ENCODE measurements at regions not wholly inside any gene's neighbourhood (a gene's known extent, or its start where the extent isn't known, plus 50 kb on each side); places are given as distances from the start of the nearest gene placed in this dataset.

DNA sequence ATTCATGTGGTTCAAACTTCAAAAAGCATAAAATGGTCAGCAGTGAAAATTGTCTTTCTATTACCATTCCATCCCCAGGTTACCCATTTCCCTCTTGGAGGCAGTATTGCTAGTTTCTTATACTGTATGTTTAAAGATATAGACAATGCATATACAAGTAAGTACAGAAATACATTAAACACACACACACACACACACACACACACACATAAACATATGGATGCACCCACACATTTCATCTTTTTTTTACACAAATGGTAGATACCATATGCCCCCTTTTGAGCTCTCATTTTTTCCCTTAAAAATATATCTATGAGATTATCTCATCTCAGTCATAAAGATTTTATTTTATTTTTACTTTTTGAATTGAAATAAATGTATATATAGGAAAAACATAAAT, 79.7 kb downstream of the NEUROD6 start:
- Histone ChIP-seq H3K27me3 (no peaks in the 10 kb centered on the region), H3K27ac (no peak overlapping the region), H3K4me1 (no peaks in the 10 kb centered on the region), H3K36me3 (no peaks in the 10 kb centered on the region), H3K4me3 (no peak overlapping the region), H3K9me3 (no peaks in the 10 kb centered on the region)
- TF ChIP-seq, protein P1, sequence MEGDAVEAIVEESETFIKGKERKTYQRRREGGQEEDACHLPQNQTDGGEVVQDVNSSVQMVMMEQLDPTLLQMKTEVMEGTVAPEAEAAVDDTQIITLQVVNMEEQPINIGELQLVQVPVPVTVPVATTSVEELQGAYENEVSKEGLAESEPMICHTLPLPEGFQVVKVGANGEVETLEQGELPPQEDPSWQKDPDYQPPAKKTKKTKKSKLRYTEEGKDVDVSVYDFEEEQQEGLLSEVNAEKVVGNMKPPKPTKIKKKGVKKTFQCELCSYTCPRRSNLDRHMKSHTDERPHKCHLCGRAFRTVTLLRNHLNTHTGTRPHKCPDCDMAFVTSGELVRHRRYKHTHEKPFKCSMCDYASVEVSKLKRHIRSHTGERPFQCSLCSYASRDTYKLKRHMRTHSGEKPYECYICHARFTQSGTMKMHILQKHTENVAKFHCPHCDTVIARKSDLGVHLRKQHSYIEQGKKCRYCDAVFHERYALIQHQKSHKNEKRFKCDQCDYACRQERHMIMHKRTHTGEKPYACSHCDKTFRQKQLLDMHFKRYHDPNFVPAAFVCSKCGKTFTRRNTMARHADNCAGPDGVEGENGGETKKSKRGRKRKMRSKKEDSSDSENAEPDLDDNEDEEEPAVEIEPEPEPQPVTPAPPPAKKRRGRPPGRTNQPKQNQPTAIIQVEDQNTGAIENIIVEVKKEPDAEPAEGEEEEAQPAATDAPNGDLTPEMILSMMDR (IDR thresholded peaks at IDR 0.05): no peak
- intact Hi-C loops (cut with DNase I; ENCODE audit: low total_unique reads): no loop called here
- no peak for DNase-seq

DNA sequence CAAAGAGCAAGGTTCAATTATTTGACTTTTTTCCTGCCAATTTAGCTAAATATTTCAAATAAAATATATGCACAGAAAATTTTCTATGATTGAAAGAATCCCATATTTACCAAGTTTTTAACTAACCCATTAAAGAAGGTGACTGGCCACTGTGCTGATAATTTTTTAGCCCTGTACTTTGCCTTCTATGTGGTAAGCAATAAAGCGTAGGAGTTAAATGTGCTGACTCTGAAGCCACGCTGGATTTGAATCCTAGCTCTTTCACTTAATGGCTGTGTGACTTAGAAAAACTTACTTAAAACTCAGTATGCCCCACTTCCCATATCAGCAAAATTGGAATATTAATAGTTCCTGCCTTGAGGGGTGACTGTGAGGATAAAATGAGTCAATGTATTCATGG, 82.1 kb downstream of the NEUROD6 start:
- TF ChIP-seq, protein P1 (IDR thresholded peaks at IDR 0.05): no peak
- intact Hi-C loops (cut with DNase I; ENCODE audit: low total_unique reads): no loop called here
- Histone ChIP-seq H3K4me3 (no peak overlapping the region), H3K27me3 (no peaks in the 10 kb centered on the region), H3K36me3 (no peaks in the 10 kb centered on the region), H3K9me3 (no peaks in the 10 kb centered on the region), H3K27ac (no peak overlapping the region), H3K4me1 (no peaks in the 10 kb centered on the region)
- DNase-seq: no peak

DNA sequence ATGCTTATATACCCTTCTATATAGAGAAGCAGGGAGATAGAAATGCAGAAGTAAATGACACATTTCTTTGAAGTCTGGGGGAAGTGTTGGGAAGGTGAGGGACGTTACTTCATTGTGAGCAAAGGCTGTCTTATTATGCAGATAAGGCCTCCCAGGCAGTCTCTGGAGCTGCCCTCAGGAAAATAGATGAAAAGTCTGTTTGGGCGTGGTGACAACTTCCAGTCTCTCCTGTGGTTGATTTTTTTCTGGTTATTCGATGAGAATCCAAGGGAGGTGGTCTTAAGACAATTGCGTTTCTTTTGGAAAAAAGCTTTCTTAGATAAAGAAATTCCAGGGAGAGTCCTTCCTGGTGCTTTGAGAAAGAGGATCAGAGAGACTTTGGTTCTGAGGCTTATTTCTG, 84.0 kb downstream of the NEUROD6 start:
- Histone ChIP-seq H3K27me3 (no peaks in the 10 kb centered on the region), H3K36me3 (no peaks in the 10 kb centered on the region), H3K27ac (no peak overlapping the region), H3K4me1 (no peaks in the 10 kb centered on the region), H3K9me3 (no peaks in the 10 kb centered on the region), H3K4me3 (no peak overlapping the region)
- intact Hi-C loops (cut with DNase I; ENCODE audit: low total_unique reads): no loop called here
- no peak for DNase-seq
- TF ChIP-seq, protein P1 (IDR thresholded peaks at IDR 0.05): no peak

DNA sequence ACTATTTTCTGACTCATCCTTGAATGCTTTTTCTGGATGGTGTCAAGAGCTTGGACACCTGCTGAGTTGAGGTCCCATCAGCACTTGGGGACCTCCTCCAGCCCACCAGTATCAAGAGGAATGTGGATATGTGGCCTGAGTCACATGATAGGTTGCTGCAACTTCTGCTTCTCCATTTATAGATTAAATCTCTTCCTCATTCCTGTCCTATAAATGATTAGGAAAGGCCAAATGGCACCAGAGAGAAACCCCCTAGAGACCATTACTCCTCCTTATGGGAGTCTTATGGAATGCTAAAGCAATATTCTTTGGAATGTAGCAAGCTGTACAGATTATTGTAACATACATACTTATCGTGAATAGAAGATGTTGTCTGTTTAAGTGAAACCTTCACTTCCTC, 85.6 kb downstream of the NEUROD6 start:
- no peak for DNase-seq
- Histone ChIP-seq H3K4me1 (no peaks in the 10 kb centered on the region), H3K36me3 (no peaks in the 10 kb centered on the region), H3K9me3 (no peaks in the 10 kb centered on the region), H3K27ac (no peak overlapping the region), H3K27me3 (peaks cover 0 to 4% of the 10 kb centered on the region in 2 donors), H3K4me3 (no peak overlapping the region)
- intact Hi-C loops (cut with DNase I; ENCODE audit: low total_unique reads): no loop called here
- TF ChIP-seq, protein P1 (IDR thresholded peaks at IDR 0.05): no peak

DNA sequence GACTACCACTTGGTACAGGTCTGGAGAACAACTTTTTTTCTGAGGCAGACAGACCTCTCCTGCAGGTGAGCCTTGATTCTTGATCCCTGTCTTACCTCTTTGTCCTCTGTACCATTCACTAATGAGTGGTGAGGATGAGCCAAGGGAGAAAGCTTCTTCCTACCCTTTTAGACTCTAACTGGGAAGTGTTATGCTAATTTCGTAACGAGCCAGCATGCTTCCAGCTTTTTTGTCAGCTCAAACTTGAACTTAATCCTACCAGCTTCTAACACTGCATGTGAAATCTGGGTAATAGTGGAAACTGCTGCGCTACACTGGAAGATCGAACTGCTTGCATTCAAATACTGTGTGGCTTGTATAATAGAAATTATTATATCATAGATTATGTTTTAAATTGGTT, 87.0 kb downstream of the NEUROD6 start:
- no peaks in the 10 kb centered on the region for H3K9me3 ChIP-seq
- H3K4me3 ChIP-seq: no peak overlapping the region
- no peaks in the 10 kb centered on the region for H3K36me3 ChIP-seq
- TF ChIP-seq, protein P1 (IDR thresholded peaks at IDR 0.05): no peak
- DNase-seq: no peak
- peaks cover 0 to 4% of the 10 kb centered on the region in 2 donors for H3K27me3 ChIP-seq
- no peak overlapping the region for H3K27ac ChIP-seq
- intact Hi-C loops (cut with DNase I; ENCODE audit: low total_unique reads): no loop called here
- no peaks in the 10 kb centered on the region for H3K4me1 ChIP-seq

DNA sequence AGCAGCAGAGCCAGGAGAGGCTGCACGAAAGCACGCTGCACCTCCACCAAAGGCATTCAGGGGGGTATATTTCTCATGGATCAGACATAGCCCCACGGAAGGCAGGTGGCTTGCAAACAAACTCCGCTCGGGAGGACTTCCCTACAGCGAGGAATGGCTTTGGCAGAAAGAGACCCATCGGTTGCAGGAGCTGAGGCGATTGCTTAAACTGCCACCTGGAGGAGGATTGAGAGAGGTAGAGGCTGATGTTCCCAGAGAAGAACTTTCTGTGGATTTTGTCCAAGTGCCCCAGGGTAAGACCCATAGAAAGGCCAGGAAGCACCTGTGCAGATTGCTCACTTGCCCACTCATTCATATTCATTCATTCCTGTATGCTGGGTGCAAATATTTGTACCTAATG, 89.1 kb downstream of the NEUROD6 start:
- Histone ChIP-seq H3K4me1 (no peaks in the 10 kb centered on the region), H3K36me3 (no peaks in the 10 kb centered on the region), H3K4me3 (no peak overlapping the region), H3K27me3 (peaks cover 0 to 4% of the 10 kb centered on the region in 2 donors), H3K9me3 (no peaks in the 10 kb centered on the region), H3K27ac (no peak overlapping the region)
- intact Hi-C loops (cut with DNase I; ENCODE audit: low total_unique reads): no loop called here
- TF ChIP-seq, protein P1 (IDR thresholded peaks at IDR 0.05): no peak
- no peak for DNase-seq
